ENCODE measurements at regions not wholly inside any gene's neighbourhood (a gene's known extent, or its start where the extent isn't known, plus 50 kb on each side); places are given as distances from the start of the nearest gene placed in this dataset.

- no peak for TF ChIP-seq CTCF (IDR thresholded peaks at IDR 0.05)
- DNase-seq (ENCODE audit: low spot score), result no peak
- no peak for ATAC-seq (ENCODE audit: low FRiP score)
Measured at GRCh38 chrX:39675619-39676018, 422.1 kb downstream of the BCOR start.

GRCh38 chrX:39676434-39676833 is 421.3 kb downstream of the BCOR start:
- no peak for TF ChIP-seq CTCF (IDR thresholded peaks at IDR 0.05)
- ATAC-seq (ENCODE audit: low FRiP score), result no peak
- DNase-seq (ENCODE audit: low spot score), result no peak

GRCh38 chrX:39677585-39677977 is 420.2 kb downstream of the BCOR start:
- DNase-seq (ENCODE audit: low spot score) (no peak), ATAC-seq (ENCODE audit: low FRiP score) (no peak)
- no peak for TF ChIP-seq CTCF (IDR thresholded peaks at IDR 0.05)

- TF ChIP-seq CTCF (IDR thresholded peaks at IDR 0.05), result no peak
- ATAC-seq (ENCODE audit: low FRiP score) (no peak), DNase-seq (ENCODE audit: low spot score) (no peak)
Measured at GRCh38 chrX:39677978-39678791, 419.6 kb downstream of the BCOR start.

GRCh38 chrX:39678914-39679313 is 418.8 kb downstream of the BCOR start:
- ATAC-seq (ENCODE audit: low FRiP score), result no peak
- DNase-seq (ENCODE audit: low spot score), result no peak
- no peak for TF ChIP-seq CTCF (IDR thresholded peaks at IDR 0.05)

- ATAC-seq (ENCODE audit: low FRiP score), result no peak
- DNase-seq (ENCODE audit: low spot score), result no peak
- no peak for TF ChIP-seq CTCF (IDR thresholded peaks at IDR 0.05)
Measured at GRCh38 chrX:39679497-39680157, 418.1 kb downstream of the BCOR start.

- TF ChIP-seq CTCF (IDR thresholded peaks at IDR 0.05), result no peak
- no peak for ATAC-seq (ENCODE audit: low FRiP score)
- DNase-seq (ENCODE audit: low spot score), result no peak
Measured at GRCh38 chrX:39681885-39682284, 415.9 kb downstream of the BCOR start.
